Embryonic facial prominence (tissue), 1 donor: ENCODE measurements at regions not wholly inside any gene's neighbourhood (a gene's known extent, or its start where the extent isn't known, plus 50 kb on each side); places are given as distances from the start of the nearest gene placed in this dataset.
"Not testable (repeated sequence)": the region's sequence is repeated elsewhere in the genome, so short reads cannot be mapped to it uniquely, and the experiment has no call there.

ENCODE experiments used
- DNase-seq: peaks from one replicate; pipeline ENCODE4 v3.0.0-alpha.2; 2016; ENCODE audit errors: extremely low spot score

DNA sequence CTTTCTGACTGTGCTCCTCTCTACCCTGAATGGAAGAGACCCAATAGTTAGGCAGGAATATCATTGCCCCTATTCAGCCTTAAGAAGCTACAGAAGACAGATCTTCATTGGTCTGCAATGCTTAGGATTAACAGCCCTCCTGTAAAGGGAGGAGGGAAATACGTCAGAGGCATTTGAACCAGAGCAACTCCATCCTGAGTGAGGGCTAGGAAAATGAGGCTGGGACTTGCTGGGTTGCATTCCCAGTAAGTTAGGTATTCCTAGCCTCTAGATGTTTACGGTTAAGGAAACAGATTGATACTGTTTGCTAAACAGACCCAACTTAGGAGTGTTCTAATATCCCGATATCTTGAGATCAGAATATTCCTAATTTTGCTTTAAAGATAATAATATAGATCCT is 63.5 kb downstream of the PCDH18 start:
- no peak for DNase-seq

DNA sequence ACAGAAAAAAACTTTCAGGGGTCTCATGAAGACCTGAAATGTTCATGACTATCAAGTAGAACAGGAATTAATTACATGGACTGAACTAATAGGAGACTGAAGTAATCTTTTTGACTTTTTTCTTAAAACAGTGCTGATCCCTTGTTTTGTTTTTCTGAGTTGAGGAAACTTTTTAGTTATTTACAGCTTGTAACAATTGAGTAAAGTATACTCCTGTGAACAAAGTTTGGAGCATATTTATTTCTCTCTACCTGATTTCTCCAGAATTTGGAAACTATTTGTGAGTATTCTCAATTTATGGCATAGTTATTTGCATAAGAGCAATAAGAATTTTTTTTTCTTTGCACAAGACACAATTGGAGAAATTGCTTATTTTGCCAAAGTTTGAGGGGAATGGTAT is 64.8 kb downstream of the PCDH18 start:
- DNase-seq = no peak

DNA sequence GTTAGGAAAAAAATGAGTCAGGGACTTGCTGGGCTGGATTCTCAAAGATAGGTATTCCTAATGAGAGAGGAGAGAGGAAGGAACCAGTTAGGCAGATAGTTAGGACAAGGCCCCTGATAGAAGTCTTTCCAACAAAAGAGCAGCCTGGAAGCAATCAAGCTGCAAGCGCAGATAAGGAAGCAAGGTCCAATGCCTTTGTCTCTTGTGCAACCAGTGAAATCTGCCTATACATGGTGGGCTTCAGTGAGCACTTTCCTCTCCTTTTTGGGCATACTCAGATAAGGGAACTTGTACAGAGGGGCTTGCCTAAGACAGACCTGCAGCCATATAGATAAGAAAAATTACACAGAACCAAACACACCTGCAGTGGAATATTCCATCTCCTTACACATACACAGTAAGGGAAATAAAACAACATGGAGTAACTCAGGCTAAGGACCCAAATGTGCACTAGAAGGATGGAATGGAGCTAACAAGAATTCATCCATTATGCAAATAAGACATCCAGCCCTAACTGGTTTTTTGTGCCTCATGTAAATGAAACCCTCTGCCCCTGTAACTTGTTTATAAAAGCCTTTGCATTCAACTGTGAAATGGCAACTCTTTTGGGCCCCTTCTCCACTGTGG is 68.8 kb downstream of the PCDH18 start:
- DNase-seq = no peak

DNA sequence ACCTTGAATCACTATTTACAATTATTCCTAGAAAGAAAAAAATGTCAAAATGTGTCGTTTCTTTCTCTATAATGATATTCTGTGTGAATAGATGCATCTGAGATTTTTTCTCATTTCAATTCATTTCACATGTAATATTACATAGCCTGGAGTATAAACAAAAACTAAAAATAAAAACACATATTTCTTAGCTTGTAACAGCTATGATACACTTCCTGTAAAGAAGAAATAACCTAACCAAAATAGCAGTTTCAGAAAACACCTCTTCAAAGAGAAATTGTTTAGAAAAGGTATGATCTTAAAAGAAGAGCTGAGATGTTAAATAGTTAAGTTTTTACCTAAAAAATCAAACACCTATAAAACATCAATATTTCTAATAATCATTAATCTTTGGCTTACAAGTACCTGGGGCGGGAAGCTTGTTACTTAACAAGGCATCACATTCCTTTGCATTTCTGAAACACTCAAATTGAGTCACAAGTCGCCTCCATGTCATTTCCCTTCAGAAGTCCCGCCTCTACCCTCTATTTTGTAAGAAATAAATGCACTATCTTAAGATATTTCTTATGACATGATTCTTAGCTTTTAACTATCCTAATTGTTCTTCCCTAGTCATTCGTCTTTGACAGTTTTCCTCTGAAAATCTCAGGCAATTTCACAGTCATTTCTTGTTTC is 76.5 kb downstream of the PCDH18 start:
- DNase-seq = no peak

DNA sequence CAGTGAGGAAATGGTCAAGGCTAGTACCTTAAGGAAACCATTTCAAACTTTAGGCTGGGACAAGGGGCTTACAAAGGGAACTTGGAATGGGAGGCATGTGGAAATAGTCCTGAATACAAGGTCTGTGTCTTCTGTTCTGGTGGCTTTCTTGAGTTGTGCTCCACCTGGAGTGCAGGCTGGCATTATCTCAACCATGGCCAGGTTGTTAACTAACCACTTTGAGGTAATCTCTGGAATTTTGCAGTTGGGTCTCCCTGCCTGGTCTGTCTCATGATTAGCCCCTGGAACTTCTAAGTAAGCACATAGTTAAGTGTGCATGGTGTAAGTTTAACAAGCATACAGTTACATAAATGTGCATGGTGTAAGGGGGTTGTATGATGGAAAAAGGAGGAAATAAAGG is 77.5 kb downstream of the PCDH18 start:
- DNase-seq = no peak

DNA sequence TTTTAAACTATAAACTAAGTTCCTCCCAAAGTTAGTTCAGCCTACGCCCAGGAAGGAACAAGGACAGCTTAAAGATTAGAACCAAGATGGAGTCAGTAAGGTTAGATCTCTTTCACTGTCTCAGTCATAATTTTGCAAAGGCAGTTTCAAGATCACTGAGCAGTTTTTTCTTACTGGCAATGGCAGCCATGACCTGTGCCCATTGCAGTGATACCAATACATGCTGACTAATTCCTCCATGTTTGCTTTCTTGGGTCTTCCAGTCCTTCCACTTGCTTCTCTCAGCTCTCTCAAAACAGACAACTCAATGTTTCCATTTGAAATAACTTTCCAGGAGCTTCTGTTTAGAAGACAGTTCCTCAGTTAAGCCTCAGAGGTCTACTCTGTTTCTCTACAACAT is 79.5 kb downstream of the PCDH18 start:
- DNase-seq = no peak

DNA sequence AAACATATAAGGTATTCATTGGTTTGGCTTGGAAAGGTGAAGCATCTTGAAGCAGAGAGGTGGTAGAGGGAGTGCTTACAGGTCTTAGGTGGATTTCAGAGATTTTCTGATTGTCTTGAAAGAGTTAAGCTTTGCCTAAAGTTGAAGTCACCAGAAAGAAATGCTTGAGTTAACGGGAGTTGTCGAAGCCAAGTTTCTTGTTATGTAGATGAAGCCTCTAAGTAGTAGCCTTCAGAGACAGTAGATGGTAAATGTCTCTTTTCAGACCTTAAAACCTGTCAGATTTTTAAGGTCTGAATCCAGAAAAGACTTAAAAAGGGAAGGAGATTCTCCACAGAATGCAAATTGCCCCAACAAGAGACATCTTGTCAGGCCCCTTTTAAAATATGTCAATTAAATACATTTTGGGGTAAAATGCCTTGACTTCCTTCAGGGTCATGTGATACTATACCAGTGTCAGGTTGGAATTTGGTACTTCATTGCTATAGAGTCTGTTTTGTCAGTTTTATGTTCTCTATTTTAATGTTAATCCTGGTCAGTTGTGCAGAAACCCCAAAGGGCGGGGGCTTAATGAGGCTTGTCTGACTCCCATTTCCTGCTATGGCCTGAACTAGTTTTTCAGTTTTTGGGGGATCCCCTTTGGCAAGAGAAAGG is 81.0 kb downstream of the PCDH18 start:
- no peak for DNase-seq

DNA sequence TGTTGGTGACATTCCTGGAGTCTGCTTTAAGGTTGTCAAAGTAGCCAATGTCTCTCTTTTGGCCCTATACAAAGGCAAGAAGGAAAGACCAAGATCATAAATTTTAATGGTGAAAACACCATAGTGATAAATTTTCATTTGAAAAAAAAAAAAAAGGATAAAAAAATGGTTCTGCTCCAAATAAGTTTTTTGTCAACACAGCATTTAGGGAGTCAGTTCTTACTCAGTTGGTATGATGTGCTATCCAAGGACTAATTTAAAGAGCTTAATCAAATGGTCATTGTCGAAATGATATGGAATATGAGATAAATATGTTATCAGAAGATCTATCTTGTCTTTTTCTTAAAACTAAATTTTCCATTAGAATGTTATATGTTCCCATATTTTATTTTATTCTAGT is 83.9 kb downstream of the PCDH18 start:
- no peak for DNase-seq

DNA sequence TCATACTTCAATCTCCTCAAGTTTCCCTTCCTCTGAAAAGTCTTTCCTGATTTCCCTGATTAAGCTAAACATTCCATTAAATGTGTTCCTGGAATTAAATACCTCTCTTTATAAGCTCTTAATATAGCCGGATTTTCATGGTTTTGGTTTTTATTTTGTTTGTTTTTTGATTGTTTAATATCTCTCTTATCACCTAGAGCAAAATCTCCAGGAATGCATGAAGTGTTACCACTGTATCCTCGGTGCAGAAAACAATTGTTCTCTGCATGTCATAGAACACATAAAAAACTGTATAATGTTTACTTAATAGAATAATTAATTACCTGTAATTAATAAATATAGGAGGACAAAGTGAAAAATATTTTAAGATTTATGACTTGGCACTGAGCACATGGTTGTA is 86.2 kb downstream of the PCDH18 start:
- DNase-seq = no peak

DNA sequence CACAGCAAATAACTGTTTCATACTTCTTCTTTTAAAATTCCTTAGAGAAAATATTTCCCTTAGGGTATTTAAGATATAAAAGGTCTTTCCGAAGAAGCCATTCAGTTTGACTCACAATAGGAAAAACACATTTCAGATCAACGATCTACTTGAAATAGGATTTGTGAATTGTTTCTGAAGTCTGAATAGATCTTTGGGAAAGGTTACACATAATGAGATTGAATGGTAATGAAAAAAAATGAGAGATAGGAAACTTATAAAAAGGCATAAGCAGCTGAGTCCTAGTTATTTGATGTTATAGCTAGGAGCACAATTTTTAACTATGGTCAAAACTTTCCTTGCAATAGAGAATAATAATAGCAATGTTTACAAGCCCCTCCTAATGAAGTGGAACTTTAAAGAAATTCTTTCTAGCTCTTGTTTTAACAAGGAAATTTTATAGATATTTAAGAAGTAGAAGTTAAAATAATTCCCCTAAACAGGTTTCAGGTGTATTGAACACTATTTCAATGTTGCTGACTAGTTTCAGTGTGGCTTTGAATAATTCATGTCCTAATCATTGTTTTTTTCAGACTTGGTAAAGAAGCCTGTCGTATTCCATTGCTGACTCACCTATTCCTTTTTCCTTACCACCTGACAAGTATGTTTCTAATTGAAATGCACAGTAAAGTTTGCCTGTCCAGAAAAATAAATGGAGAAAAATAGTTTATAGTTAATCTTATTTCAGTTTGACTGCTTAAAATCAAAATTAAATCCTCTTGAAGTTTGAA is 89.1 kb downstream of the PCDH18 start:
- no peak for DNase-seq

DNA sequence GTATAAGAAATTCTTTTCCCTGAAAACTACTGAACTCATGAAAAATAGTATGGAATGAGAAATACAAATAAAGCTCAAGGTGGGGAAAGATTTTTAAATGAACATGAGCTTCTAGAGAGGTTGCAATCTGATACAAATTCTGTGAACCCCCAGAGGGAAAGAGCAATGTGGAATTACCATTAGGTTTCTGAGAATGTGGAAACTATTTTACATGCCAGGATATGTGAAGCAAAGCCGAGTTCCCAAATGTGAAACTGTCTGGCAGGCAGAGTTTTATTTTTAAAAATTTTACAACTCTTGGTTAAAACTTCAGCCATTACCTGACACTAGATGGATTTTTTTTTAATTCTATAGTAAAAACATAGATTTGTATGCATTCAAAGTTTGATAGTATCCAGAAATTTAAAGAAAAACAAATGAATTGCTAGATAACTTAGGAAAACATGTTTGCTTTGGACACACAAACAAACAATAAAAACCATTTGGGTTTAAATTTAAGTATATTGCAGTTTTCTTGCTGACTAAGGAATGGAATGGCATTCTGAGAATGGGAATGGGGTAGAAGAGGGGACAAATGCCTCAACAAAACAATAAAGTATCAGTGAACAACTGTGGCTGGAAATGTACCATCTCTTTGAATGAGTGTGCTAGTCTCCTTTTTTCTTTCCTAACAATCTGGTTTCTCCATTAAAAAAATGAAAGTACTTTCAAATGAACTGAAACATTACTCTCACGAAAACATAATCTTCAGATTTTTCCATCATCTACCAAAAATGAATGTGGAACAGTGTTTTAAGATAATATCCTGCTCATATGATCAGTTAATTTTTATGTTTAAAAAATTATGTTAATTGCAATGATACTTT is 99.6 kb downstream of the PCDH18 start:
- no peak for DNase-seq

DNA sequence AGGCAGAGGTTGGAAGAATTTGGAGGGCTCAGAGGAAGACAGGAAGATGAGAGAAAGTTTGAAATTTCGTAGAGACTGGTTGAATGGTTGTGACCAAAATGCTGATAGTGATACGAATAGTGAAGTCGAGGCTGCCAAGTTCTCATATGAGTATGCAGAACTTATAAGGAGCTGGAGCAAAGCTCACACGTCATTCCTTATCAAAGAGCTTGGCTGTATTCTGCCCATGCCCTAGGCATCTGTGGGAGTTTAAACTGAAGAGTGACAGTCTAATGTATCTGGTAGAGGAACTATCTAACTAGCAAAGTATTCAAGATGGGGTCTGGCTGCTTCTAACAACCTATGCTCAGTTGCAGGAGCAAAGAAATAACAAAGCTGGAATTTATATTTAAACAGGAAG is 102.1 kb downstream of the PCDH18 start:
- no peak for DNase-seq

DNA sequence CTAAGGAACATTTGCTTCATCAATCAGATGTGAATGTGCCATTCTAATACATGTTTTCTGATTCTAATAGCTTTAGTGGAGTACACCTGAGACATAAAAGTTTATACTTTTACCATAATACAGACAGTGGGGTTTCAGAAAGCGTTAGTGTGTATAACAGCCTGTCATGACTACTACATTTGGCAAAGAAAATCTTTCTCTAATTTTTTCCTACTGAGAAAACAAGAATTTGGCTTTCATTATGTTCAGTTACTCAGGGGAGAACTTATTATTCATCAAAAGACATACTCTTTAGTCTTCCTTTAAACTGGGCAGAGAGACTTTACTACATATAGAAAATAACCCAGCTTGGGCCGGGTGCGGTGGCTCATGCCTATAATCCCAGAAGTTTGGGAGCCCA is 104.9 kb downstream of the PCDH18 start:
- DNase-seq = no peak

DNA sequence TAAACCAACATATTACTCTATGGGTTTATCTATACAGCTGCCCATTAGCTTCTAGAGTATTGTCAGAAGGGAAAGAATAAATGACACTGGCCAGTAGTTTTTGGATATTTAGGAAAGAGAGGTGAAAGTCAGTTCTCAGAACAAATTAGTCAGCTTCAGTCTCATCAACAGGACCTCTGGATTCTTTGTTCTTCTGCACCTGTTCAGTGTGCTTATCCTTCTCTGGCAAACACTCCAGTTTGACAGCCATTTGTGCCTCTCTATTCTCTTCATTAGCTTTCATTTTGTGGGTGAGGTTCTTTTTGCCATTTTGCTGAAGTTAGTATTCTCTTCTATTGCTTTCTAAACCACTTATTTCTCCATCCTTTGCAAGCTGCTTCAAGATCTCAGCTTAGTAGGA is 107.0 kb downstream of the PCDH18 start:
- DNase-seq = no peak

DNA sequence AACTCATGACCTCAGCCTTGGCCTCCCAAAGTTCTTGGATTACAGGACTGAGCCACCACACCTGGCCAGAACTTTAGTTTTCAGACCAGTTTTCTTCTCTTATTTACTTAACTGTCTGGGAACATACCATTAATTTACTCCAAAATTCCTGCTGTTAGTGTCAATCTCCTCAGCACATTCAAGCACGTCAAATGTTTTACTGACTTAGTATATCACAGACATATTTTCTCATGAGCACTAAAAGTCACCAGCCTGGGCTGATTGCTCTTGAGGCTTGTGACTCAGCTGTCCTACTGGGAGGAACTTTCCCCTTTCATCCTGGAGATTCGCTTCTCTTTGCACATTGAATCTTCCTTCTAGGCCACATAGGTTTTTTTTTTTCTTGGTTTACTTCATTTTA is 109.6 kb downstream of the PCDH18 start:
- no peak for DNase-seq

DNA sequence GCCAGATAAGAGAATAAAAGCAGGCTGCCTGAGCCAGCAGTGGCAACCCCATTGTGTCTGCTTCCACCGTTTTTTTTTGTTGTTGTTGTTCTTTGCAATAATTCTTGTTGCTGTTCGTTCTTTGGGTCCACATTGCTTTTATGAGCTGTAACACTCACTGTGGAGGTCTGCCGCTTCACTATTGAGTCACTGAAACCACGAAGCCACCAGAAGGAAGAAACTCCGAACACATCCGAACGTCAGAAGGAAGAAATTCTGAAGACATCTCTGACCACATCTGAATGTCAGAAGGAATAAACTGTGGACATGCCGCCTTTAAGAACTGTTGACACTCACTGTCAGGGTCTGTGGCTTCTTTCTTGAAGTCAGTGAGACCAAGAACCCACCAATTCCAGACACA is 110.5 kb downstream of the PCDH18 start:
- no peak for DNase-seq

DNA sequence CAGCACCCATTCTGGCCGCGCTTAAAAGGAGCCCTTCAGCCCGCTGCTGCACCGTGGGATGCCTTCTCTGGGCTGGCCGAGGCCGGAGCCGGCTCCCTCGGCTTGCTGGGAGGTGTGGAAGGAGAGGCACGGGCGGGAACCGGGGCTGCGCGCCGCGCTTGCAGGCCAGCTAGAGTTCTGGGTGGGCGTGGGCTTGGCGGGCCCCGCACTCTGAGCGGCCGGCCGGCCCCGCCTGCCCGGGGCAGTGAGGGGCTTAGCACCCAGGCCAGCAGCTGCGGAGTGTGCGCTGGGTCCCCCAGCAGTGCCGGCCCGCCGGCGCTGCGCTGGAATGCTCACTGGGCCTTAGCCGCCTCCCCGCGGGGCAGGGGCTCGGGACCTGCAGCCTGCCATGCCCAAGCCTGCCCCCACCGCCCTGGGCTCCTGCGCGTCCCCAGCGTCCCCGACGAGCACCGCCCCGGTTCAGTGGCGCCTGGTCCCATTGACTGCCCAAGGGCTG is 111.3 kb downstream of the PCDH18 start:
- no peak for DNase-seq

DNA sequence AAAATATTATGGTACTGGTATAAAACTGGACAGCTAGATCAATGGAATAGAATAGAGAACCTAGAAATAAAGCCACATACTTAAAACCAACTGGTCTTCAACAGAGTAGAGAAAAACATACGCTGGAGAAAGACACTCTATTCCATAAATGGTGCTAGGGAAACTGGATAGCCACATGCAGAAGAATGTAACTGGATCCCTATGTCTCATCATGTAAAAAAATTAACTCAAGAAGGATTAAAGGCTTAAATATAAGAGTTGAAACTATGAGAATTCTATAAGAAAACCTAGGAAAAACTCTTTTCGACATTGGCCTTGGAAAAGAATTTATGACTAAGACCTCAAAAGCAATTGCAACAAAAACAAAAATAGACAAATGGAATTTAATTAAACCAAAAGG is 114.6 kb downstream of the PCDH18 start:
- no peak for DNase-seq

DNA sequence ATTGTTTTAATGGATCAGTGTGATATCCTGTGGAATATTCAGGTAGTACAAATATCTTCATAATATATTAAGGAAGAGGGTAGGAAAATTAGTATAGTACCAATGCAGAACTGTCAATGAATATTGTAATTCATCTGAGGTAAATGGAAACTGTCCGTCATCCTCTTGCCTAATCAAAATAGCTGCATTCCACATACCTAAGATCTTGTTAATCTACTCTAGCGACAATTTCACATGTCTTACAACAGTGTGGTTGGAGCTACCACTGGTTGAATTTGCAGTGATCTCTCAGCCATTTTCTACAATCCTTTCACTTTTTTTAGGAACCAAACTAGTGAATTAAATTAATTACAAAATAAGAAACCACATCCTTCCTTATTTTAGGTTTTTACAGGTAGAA is 117.5 kb downstream of the PCDH18 start:
- no peak for DNase-seq

DNA sequence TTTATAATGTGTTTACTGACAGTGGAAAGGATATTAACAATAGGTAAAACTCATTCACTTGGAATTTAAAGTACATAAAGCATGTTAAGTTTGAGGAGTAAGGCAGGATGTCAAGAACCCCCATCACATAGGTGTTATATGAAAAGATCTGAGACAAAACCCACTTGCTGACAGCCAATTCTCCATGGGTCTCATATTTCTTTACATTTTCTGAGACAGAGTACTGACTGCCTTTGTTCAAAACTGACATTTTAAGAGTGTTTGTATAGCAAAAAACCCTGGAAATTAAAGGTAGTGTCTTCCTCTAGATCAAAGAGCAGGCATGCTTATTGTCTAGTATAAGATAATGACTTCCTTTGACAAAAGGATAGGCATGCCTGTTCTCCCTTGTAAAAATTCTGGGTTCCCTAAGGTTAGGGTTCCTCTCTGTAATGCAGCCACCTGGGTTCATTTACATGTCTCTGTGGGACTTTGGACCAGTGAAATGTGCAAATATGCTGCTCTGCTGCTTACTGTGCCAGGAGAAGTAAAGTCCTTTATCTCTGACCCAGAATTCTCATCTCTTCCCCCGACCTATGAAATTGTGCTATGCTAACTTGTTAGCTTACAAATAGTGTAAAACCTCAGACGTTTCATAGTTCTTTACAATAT is 123.6 kb downstream of the PCDH18 start:
- DNase-seq = no peak

DNA sequence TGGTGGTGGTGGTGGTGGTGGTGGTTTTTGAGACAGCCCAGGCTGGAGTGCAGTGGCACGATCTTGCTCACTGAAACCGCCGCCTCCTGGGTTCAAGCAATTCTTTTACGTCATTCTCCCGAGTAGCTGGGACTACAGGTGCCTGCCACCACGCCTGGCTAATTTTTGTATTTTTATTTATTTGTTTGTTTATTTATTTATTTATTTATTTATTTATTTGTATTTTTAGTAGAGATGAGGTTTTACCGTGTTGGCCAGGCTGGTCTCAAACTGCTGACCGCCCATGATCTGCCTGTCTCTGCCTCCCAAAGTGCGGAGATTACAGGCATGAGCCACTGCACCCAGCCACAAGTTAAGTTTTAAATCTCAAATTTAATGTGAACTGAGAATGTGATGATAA is 126.5 kb downstream of the PCDH18 start:
- not testable (repeated sequence) for DNase-seq
